ENCODE measurements at regions not wholly inside any gene's neighbourhood (a gene's known extent, or its start where the extent isn't known, plus 50 kb on each side); places are given as distances from the start of the nearest gene placed in this dataset.
"Not testable (repeated sequence)": the region's sequence is repeated elsewhere in the genome, so short reads cannot be mapped to it uniquely, and the experiment has no call there.

GRCh38 chr5:89315286-89316100 lies 432.5 kb upstream of the MEF2C start:
- DNase-seq, result peak; percentile 7 to 47

GRCh38 chr5:89313804-89314588 lies 431.0 kb upstream of the MEF2C start:
- no peak for DNase-seq

GRCh38 chr5:89313044-89313443 lies 430.1 kb upstream of the MEF2C start:
- DNase-seq, result no peak

GRCh38 chr5:89309268-89309667 lies 426.3 kb upstream of the MEF2C start:
- no peak for DNase-seq

GRCh38 chr5:89308606-89309040 lies 425.6 kb upstream of the MEF2C start:
- DNase-seq, result no peak

GRCh38 chr5:89307972-89308371 lies 425.0 kb upstream of the MEF2C start:
- DNase-seq, result no peak

GRCh38 chr5:89307141-89307540 lies 424.2 kb upstream of the MEF2C start:
- DNase-seq, result not testable (repeated sequence)

GRCh38 chr5:89303033-89303480 lies 420.1 kb upstream of the MEF2C start:
- DNase-seq, result peak in 1 of 2 experiments; percentile 17

GRCh38 chr5:89302102-89302891 lies 419.3 kb upstream of the MEF2C start:
- DNase-seq, result no peak

- no peak for DNase-seq
Observed at GRCh38 chr5:89301321-89302025, 418.5 kb upstream of the MEF2C start.

- no peak for DNase-seq
Observed at GRCh38 chr5:89300426-89300970, 417.5 kb upstream of the MEF2C start.

- no peak for DNase-seq
Observed at GRCh38 chr5:89299998-89300397, 417.0 kb upstream of the MEF2C start.

- DNase-seq, result no peak
Observed at GRCh38 chr5:89297066-89297465, 414.1 kb upstream of the MEF2C start.

GRCh38 chr5:89293810-89294209 lies 410.8 kb upstream of the MEF2C start:
- DNase-seq, result no peak

GRCh38 chr5:89292487-89292886 lies 409.5 kb upstream of the MEF2C start:
- no peak for DNase-seq

GRCh38 chr5:89289604-89290003 lies 406.6 kb upstream of the MEF2C start:
- no peak for DNase-seq

GRCh38 chr5:89287964-89288363 lies 405.0 kb upstream of the MEF2C start:
- DNase-seq, result no peak

- no peak for DNase-seq
Observed at GRCh38 chr5:89286320-89286719, 403.3 kb upstream of the MEF2C start.

- DNase-seq, result no peak
Observed at GRCh38 chr5:89283728-89284493, 400.9 kb upstream of the MEF2C start.

GRCh38 chr5:89282554-89283510 lies 399.8 kb upstream of the MEF2C start:
- DNase-seq, result no peak

Data from NCI-H2081 (cell line).